IPS-18a (cell line): ENCODE measurements at regions not wholly inside any gene's neighbourhood (a gene's known extent, or its start where the extent isn't known, plus 50 kb on each side); places are given as distances from the start of the nearest gene placed in this dataset.
A peak's percentile ranks its signal among the peaks of the same experiment; 100 is the strongest.
"Not testable (repeated sequence)": the region's sequence is repeated elsewhere in the genome, so short reads cannot be mapped to it uniquely, and the experiment has no call there.

ENCODE experiments used
- H3K27ac ChIP-seq: one replicate; pipeline ENCODE4 v1.5.1; 2013; ENCODE audit warnings: low read length
- H3K27me3 ChIP-seq: one replicate; pipeline ENCODE4 v1.6.1; 2013; ENCODE audit warnings: mild to moderate bottlenecking, low read length; ENCODE audit not compliant: control insufficient read depth, insufficient read depth
- H3K36me3 ChIP-seq: one replicate; pipeline ENCODE4 v1.6.1; 2013; ENCODE audit warnings: low read depth, low read length; ENCODE audit not compliant: control insufficient read depth
- H3K4me1 ChIP-seq: one replicate; pipeline ENCODE4 v1.6.1; 2013; ENCODE audit warnings: low read depth, low read length; ENCODE audit not compliant: control insufficient read depth
- H3K4me3 ChIP-seq: one replicate; pipeline ENCODE4 v1.5.1; 2013; ENCODE audit warnings: low read length
- H3K9ac ChIP-seq: one replicate; pipeline ENCODE4 v1.6.1; 2013; ENCODE audit warnings: mild to moderate bottlenecking, low read length, moderate library complexity
- H3K9me3 ChIP-seq: one replicate; pipeline ENCODE4 v1.6.1; 2013; ENCODE audit warnings: low read depth, low read length; ENCODE audit not compliant: control insufficient read depth

DNA sequence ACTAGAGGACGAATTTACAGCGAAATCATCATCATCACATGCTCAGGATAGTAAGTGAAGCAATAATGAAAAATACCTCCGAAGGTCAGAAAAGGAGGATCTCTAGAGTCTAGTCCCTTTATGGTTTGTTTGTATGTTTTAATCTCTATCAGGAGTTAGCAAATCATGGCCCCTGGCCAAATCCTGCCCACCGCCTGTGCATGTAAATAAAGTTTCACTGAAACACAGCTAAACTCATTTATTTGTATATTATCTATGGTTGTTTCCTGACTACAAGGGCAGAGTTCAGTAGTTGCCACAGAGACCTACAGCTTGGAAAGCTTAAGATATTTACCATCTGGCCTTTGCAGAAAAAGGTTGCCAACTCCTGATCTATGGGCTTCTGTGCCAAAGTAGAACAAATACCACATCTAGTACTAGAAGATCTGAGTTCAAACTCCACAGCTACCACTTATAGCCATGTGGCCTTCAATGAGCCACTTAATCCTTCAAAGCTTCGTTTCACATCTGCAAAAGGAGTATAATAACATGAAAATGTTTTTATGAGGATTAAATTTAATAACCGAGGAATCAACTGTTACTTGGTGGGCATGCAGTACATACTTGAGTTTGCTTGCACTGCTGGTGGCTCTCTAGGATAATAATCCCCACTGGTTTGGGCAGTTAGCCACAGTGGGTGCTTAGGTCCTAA, 94.0 kb upstream of the KIF26B start:
- no peaks in the 10 kb centered on the region for H3K27me3 ChIP-seq
- H3K9me3 ChIP-seq, result no peaks in the 10 kb centered on the region
- H3K27ac ChIP-seq, result no peak overlapping the region
- H3K36me3 ChIP-seq, result no peaks in the 10 kb centered on the region
- H3K4me3 ChIP-seq, result no peak overlapping the region
- peak overlapping the region; percentile 29 for H3K9ac ChIP-seq
- peaks cover 22% of the 10 kb centered on the region for H3K4me1 ChIP-seq

DNA sequence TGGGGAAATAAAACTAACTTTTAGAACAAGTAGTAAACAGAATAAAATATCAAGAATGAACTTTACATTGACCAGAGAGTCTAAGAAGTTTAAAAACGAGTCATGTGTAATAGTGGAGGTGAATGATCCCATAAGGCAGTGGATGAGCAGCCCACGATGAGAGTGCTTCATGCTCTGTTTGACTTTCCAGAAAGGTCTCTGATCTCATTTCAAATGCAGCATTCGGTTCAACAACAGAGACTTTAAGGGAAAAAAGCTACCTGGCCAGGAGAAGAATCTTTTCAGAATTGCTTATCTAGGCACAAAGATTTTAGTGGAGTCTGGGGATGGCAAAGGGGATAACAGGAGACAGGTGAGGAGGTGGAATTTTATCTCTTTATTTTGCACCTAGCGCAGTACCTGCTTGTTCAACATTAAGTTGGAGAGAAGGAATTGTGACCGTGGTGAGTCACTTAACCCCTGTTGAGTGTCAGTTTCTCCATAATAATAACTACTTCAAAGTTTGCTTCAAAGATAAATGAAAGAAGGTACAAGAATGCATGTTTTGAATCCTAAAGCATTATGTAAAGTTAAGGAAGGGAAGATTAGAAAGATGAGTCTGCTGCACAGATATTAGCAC, 94.9 kb upstream of the KIF26B start:
- no peaks in the 10 kb centered on the region for H3K36me3 ChIP-seq
- peak overlapping the region; percentile 29 for H3K9ac ChIP-seq
- H3K4me3 ChIP-seq, result peak overlapping the region; percentile 13
- no peak overlapping the region for H3K27ac ChIP-seq
- H3K27me3 ChIP-seq, result no peaks in the 10 kb centered on the region
- H3K4me1 ChIP-seq, result peaks cover 22% of the 10 kb centered on the region
- H3K9me3 ChIP-seq, result no peaks in the 10 kb centered on the region

DNA sequence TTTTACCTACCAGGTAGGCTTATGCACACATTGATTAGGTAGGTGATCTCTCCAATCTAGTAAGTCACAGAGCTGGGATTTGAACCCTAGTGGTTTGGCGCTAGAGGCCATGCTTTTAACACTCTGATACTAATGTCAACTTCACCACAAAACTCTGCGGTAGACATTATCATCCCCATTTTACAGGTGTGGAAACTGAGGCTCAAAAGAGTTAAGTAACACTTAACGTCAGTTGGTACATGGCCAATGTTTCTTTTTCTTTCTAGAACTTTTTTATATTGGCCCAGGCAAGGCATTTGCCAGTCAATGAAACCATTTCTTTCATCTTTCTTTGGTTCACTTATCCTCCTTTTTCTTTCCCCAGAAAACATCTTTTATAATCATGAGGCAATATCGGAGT, 95.9 kb upstream of the KIF26B start:
- H3K36me3 ChIP-seq, result no peaks in the 10 kb centered on the region
- no peak overlapping the region for H3K4me3 ChIP-seq
- H3K9me3 ChIP-seq, result no peaks in the 10 kb centered on the region
- H3K4me1 ChIP-seq, result peaks cover 22% of the 10 kb centered on the region
- H3K9ac ChIP-seq, result no peak overlapping the region
- H3K27ac ChIP-seq, result no peak overlapping the region
- H3K27me3 ChIP-seq, result no peaks in the 10 kb centered on the region

DNA sequence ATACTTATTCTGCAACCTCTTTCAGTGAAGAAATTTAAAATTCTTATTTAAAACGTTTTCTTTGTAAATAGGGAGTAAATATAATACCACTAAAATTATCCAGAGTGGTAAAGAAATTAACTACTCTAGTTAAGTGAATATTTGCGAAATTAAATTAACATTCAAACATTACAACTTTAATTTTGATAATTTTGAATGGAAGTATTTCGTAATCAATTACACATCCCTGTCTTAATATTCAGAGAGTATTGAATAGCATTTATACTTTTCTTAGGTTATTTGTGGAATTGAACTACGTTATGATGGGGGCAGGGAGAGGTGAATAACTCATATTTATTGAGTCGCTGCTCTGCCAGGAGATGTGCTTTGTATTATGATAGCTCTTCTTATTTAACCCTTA, 96.3 kb upstream of the KIF26B start:
- no peaks in the 10 kb centered on the region for H3K36me3 ChIP-seq

DNA sequence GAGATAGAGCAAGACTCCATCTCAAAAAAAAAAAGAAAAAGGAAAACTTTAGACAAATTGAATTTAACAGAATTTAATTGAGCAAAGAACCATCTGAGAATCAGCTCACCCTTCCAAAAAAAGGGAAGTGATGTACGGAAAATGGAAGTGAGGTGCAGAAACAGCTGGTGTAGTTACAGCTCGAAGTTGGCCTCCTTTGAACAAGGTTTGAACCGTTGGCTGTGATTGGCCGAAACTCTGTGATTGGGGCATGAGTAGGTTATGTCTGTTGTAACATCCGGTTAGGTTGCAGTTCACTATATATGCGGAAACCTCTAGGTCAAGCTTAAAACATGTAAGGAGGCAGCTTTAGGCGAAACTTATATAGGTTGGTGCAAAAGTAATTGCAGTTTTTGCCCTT, 97.9 kb upstream of the KIF26B start:
- H3K27ac ChIP-seq, result no peak overlapping the region
- H3K4me3 ChIP-seq, result no peak overlapping the region
- H3K36me3 ChIP-seq, result no peaks in the 10 kb centered on the region
- peaks cover 30% of the 10 kb centered on the region for H3K4me1 ChIP-seq
- H3K9me3 ChIP-seq, result no peaks in the 10 kb centered on the region
- no peaks in the 10 kb centered on the region for H3K27me3 ChIP-seq
- H3K9ac ChIP-seq, result no peak overlapping the region

More for the DNA sequence above, 96.3 kb upstream of the KIF26B start:
- H3K9ac ChIP-seq, result no peak overlapping the region
- H3K27ac ChIP-seq, result no peak overlapping the region
- H3K4me1 ChIP-seq, result peaks cover 25% of the 10 kb centered on the region
- no peaks in the 10 kb centered on the region for H3K9me3 ChIP-seq
- H3K27me3 ChIP-seq, result no peaks in the 10 kb centered on the region
- H3K4me3 ChIP-seq, result no peak overlapping the region

DNA sequence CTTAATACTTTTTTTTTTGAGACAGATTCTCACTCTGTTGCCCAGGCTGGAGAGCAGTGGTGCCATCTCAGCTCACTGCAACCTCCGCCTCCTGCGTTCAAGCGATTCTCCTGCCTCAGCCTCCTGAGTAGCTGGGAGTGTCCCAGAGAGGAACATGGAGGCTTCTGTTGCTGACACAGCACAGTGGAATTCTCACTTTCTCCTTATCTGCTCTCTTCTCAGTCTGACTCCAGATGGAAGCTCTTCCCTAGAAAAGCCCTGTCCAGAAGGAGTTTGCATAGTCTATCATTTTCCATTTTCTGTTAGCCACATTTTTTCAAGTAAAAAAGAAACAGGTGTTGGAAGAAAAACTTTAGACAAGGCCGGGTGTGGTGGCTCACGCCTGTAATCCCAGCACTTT, 98.5 kb upstream of the KIF26B start:
- H3K9ac ChIP-seq, H3K27ac ChIP-seq: not testable (repeated sequence)
- peaks cover 36% of the 10 kb centered on the region for H3K4me1 ChIP-seq

DNA sequence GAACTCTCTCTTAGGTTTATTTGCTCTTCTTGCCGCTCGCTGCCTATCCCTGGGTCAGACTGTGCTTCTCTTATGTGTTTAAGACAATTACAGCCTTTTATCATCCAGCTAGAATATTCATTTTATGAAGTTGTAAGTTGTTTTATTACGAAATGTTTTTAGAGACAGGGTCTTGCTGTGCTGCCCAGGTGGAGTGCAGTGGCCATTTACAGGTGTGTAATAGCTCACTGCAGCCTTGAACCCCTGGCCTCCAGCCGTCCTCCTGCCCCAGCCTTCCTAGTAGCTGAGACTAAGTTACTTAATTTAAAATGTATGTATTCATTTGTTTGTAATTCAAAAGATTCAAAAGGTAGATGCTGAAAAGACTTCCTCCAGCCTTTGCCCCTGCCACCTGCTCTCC, 99.0 kb upstream of the KIF26B start:
- Histone ChIP-seq H3K4me1 (peaks cover 35% of the 10 kb centered on the region), H3K27ac (no peak overlapping the region), H3K36me3 (no peaks in the 10 kb centered on the region), H3K27me3 (no peaks in the 10 kb centered on the region), H3K4me3 (no peak overlapping the region), H3K9me3 (no peaks in the 10 kb centered on the region), H3K9ac (no peak overlapping the region)

More for the DNA sequence above, 98.5 kb upstream of the KIF26B start:
- not testable (repeated sequence) for H3K9me3 ChIP-seq, H3K4me3 ChIP-seq, H3K27me3 ChIP-seq, H3K36me3 ChIP-seq

DNA sequence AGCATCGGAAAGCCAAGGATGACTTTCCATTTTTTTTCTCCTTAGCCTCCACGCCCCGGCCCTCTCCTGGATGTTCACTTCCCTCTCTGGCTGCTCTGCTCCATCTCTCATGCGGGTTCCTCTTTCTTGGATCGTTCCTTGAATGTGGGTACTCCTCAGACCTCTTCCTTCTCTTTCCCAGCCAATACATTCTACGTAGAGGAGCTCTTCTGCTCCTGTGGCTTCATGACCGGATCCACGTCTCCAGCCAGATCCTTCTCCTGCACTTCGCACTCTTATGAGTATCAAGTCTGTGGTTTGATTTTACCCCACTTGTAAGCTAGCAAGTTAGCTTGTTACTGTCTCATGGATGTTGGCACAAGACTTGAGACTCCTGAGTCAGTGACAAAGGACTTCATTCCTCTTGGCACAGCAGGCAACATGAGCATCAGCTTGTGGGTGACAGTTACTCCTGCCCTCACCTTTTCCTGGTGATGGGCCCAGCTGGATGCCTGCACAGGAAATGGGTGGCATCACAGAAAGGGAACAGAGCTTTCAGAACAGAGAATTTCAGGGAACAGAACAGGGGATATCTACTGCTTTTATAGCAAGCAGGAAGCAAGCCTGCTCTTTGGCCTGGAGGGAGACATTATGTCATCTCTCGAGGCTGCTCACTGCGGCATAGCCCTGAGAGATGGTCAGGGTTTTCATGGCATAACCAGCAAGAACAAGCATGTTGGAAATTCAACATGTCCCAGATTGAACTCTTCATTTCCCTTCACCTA, 100.1 kb upstream of the KIF26B start:
- H3K9ac ChIP-seq, result no peak overlapping the region
- H3K4me1 ChIP-seq, result peaks cover 24% of the 10 kb centered on the region
- H3K27me3 ChIP-seq, result no peaks in the 10 kb centered on the region
- no peak overlapping the region for H3K27ac ChIP-seq
- no peak overlapping the region for H3K4me3 ChIP-seq
- H3K36me3 ChIP-seq, result no peaks in the 10 kb centered on the region
- no peaks in the 10 kb centered on the region for H3K9me3 ChIP-seq

DNA sequence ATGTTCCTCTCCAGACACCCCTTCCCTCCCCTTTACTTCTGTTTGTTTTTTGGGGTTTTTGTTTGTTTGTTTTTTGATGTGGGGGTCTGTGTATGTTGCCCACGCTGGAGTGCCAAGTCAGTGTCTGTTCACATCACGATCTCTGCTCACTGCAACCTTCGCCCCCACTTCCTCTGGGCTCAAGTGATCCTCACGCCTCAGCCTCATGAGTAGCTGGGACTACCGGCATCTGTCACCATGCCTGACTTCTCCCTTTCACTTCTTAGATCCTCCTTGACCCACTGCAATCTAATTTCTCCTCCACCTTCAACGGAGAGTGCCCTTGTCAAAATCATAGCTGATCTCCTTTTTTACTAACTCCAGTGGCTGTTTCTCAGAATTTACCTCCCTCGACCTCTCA, 100.7 kb upstream of the KIF26B start:
- H3K4me3 ChIP-seq, result no peak overlapping the region
- H3K9ac ChIP-seq, result no peak overlapping the region
- no peaks in the 10 kb centered on the region for H3K9me3 ChIP-seq
- no peaks in the 10 kb centered on the region for H3K27me3 ChIP-seq
- H3K4me1 ChIP-seq, result peaks cover 18% of the 10 kb centered on the region
- no peak overlapping the region for H3K27ac ChIP-seq
- no peaks in the 10 kb centered on the region for H3K36me3 ChIP-seq

DNA sequence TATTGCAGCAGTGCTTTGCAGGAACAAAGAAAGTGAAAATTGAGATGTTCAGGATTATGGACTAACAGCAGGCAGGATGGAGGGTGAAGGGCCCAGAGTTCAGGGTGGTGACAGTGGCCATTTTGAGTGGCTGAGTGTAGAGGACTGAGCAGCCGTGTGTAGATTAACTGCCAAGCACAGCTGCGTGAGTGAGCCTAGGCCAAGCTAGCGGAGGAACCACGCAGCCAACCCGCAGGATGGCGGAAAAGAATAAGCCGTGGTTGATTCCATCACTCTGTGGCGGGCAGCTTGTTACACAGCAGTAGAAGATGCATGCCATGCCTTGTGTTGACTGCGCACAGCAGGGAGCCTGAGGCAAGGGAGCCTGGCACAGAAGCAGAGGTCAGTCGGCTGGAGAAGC, 102.5 kb upstream of the KIF26B start:
- H3K9me3 ChIP-seq, result no peaks in the 10 kb centered on the region
- no peak overlapping the region for H3K4me3 ChIP-seq
- H3K27me3 ChIP-seq, result no peaks in the 10 kb centered on the region
- H3K4me1 ChIP-seq, result peaks cover 16% of the 10 kb centered on the region
- no peak overlapping the region for H3K27ac ChIP-seq
- H3K36me3 ChIP-seq, result no peaks in the 10 kb centered on the region
- no peak overlapping the region for H3K9ac ChIP-seq

DNA sequence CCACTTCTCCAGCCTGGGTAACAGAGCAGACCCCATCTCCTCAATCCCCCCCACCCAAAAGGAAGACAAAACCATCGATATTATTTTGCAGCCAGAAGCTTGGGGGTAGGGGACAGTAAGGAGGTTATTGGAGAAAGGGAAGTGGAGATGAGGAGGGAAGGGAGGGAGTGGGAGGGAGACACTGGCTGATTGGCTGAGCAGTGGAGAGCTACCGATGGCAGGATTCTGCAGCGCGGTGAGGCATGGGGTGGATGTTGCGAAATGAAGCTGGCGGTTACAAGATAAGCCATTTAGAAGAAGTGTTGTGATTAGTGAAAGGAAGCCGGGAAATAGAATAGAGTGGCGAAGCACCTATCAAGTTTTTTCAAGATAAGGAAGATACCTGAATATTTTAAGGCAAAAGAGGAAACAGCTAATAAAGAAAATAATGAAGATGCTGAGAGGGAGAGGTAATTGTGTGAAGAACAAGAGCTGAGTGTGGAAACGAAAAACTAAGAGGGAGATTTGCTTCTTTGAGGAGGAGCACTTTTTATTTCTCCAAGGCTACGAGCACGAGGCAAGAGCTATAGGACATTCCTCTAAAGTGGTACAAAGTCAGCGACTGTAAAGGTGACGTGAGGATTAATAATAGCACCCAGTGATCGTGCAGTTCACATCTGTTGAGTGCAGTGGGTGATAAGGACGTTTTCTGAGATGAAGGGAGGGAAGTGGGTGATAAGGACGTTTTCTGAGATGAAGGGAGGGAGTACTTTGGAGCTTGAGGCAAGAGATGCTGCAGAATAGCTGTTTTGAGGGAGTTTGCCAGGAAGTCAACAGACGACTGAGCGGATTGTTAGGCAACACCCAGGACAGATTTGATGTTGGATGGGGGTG, 103.2 kb upstream of the KIF26B start:
- H3K9me3 ChIP-seq, result no peaks in the 10 kb centered on the region
- no peak overlapping the region for H3K9ac ChIP-seq
- H3K27me3 ChIP-seq, result no peaks in the 10 kb centered on the region
- H3K27ac ChIP-seq, result no peak overlapping the region
- H3K4me3 ChIP-seq, result peak overlapping the region; percentile 16
- H3K36me3 ChIP-seq, result no peaks in the 10 kb centered on the region
- peaks cover 21% of the 10 kb centered on the region for H3K4me1 ChIP-seq
